ENCODE measurements at regions not wholly inside any gene's neighbourhood (a gene's known extent, or its start where the extent isn't known, plus 50 kb on each side); places are given as distances from the start of the nearest gene placed in this dataset.

- FAIRE-seq: no peak
These were observed 158.2 kb upstream of the MYCN start for GRCh38 chr2:15782009-15782751.

- no peak for FAIRE-seq
These were observed 157.5 kb upstream of the MYCN start for GRCh38 chr2:15782769-15783294.

GRCh38 chr2:15783489-15783888 is 156.9 kb upstream of the MYCN start:
- FAIRE-seq: no peak

GRCh38 chr2:15784106-15784885 is 156.1 kb upstream of the MYCN start:
- FAIRE-seq: no peak

GRCh38 chr2:15784886-15785801 is 155.2 kb upstream of the MYCN start:
- FAIRE-seq: no peak

- no peak for FAIRE-seq
These were observed 154.2 kb upstream of the MYCN start for GRCh38 chr2:15786003-15786654.

GRCh38 chr2:15786901-15787300 is 153.4 kb upstream of the MYCN start:
- FAIRE-seq: no peak

GRCh38 chr2:15787535-15788454 is 152.6 kb upstream of the MYCN start:
- no peak for FAIRE-seq

GRCh38 chr2:15788455-15788829 is 151.9 kb upstream of the MYCN start:
- no peak for FAIRE-seq

GRCh38 chr2:15788830-15789229 is 151.5 kb upstream of the MYCN start:
- no peak for FAIRE-seq

- no peak for FAIRE-seq
These were observed 150.8 kb upstream of the MYCN start for GRCh38 chr2:15789381-15790062.

GRCh38 chr2:15790326-15790725 is 150.0 kb upstream of the MYCN start:
- no peak for FAIRE-seq

GRCh38 chr2:15790838-15791237 is 149.5 kb upstream of the MYCN start:
- FAIRE-seq: no peak

- no peak for FAIRE-seq
These were observed 149.1 kb upstream of the MYCN start for GRCh38 chr2:15791294-15791693.

GRCh38 chr2:15792331-15792730 is 148.0 kb upstream of the MYCN start:
- no peak for FAIRE-seq

GRCh38 chr2:15793078-15793913 is 147.1 kb upstream of the MYCN start:
- no peak for FAIRE-seq

- FAIRE-seq: no peak
These were observed 146.4 kb upstream of the MYCN start for GRCh38 chr2:15793978-15794377.

GRCh38 chr2:15794608-15795134 is 145.7 kb upstream of the MYCN start:
- FAIRE-seq: no peak

- no peak for FAIRE-seq
These were observed 144.9 kb upstream of the MYCN start for GRCh38 chr2:15795426-15795825.
